HL-60/S4 treated with phorbol 12-myristate 13-acetate at 8.2 ng/mL for 4 days and 3 days (cell line): ENCODE measurements at regions not wholly inside any gene's neighbourhood (a gene's known extent, or its start where the extent isn't known, plus 50 kb on each side); places are given as distances from the start of the nearest gene placed in this dataset.
"Not testable (repeated sequence)": the region's sequence is repeated elsewhere in the genome, so short reads cannot be mapped to it uniquely, and the experiment has no call there.

Experiments
- in situ Hi-C: fragments of 300-500 bp; cut with MboI; formaldehyde crosslinking; loops from 2 replicates; pipeline ENCODE4 v1.15.0; 2022; ENCODE audit warnings: low sequenced_read_pairs

DNA sequence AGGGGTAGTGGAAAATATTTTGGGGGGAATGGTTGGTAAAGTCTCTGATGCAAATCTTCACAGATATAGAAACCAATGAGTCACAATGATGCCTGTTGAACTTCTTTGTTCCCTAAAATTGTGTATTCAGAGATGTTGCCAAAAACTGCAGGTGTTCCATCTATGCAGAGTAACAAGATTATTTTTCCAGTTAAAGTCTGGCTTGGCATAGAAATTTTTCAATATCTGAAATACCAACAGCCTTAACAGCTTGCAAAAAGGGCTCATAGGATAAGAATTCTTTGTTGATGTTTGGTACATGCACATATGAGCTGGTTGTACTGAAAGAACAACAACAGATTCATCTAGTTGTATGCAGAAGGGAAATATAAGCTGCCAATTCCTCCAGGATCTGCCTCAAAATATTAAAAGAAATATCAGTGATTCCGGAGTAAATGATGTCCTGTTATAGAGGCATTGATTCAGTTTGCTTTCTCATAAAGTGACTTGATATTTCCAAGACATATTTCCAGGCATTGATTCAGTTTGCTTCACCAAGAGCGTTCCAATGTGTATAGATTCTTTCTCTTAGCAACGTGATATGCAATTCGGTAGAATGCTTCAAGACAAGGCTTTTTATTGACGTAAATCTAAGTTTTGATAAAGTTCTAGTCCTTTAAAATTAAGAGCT is 564.4 kb downstream of the TMA16 start:
- in situ Hi-C loops: no loop called here

DNA sequence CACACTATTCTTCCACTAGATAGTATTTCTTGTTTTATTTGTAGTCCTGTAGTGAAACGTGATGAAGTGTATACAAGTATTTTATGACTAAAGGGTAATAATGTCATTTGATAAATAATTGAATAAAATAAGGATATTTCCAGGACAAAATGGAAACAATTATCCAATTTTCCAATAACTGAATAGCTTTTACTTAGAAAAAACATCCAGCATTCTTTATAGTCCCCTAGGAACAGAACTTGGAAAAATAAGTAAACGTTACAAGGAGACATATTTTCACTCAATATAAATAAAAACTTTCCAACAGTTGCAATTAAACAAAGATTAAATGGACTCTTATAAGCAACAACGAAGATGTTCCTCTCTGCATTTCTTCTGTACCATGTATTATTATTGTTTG is 566.0 kb downstream of the TMA16 start:
- in situ Hi-C loops: no loop called here

DNA sequence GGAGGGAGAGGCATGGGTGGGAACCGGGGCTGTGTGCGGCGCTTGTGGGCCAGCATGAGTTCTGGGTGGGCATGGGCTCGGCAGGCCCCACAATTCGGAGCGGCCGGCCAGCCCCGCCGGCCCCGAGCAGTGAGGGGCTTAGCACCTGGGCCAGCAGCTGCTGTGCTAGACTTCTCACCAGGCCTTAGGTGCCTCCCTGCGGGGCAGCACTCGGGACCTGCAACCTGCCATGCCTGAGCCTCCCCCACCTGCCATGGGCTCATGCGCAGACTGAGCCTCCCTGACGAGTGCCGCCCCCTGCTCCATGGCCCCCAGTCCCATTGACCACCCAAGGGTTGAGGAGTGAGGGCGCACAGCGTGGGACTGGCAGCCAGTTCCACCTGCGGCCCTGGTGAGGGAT is 573.9 kb downstream of the TMA16 start:
- in situ Hi-C loops: no loop called here

DNA sequence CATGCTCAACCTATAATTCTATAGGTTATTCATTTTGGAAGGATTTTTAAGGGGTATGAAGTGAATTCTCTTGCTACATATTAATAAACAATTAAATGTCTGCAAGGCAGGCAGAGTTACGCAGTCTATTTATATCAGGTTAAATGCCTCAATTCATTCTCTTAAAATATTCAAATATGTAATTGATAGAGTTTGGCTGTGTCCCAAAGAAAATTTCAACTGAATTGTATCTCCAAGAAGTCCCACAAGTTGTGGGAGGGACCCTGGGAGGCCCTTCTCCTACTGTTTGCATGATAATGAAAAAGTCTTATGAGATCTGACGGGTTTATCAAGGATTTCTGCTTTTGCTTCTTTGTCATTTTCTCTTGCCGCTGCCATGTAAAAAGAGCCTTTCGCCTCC is 576.1 kb downstream of the TMA16 start:
- in situ Hi-C loops: no loop called here

DNA sequence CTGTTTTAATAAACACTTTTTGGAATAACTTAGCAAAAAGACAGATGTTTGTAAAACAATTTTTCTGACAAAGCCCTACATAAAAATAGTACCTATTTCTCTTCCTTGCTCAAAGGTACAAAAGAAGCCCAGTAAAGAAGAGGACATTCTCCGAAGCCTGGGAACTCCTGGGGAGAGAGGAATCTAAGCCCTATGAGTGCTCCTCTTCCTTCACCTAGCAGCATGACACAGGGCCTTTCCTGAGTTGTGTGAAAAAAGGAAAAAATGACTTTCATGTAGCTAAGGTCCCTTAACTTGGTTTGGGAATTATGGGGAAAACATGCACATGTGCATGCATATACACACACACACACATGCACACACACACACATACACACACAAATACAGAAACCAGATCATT is 586.9 kb downstream of the TMA16 start:
- in situ Hi-C loops: no loop called here

DNA sequence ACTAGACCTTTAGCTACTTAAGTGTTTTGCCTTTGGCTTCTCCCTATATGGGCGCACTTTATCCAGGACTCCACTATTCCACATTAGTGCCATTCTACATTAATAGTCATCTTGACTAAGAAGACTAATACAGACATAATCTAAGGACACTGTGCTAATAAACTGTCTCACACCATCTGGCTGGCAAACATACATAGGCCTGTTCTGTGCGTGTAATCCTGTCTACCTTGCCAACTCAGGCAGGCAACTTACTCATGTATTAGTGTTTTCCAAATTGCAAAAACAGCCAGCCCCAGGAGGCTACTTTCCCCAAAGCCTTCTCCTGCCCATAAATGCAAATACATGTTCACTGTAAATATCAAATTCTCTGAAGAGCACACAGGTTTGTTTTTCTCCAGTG is 587.3 kb downstream of the TMA16 start:
- in situ Hi-C loops: no loop called here

DNA sequence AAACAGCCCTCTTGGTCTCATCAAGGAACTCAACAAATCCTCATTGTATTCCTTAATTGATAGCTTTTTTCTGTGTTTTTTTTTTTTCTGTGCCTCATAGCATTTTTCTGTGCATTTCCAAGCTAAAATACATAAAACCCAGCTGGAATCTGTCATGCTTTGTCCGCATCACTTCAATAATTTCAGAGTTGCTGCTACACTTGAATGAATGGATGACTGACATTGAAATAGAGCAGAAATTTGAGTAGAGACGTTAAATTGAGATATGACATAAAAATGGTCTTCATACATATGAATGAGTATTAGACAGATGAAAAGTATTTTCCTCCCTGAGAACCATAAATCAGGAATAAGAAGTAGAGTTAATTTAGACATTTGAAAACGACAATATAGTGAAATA is 593.2 kb downstream of the TMA16 start:
- in situ Hi-C loops: no loop called here

DNA sequence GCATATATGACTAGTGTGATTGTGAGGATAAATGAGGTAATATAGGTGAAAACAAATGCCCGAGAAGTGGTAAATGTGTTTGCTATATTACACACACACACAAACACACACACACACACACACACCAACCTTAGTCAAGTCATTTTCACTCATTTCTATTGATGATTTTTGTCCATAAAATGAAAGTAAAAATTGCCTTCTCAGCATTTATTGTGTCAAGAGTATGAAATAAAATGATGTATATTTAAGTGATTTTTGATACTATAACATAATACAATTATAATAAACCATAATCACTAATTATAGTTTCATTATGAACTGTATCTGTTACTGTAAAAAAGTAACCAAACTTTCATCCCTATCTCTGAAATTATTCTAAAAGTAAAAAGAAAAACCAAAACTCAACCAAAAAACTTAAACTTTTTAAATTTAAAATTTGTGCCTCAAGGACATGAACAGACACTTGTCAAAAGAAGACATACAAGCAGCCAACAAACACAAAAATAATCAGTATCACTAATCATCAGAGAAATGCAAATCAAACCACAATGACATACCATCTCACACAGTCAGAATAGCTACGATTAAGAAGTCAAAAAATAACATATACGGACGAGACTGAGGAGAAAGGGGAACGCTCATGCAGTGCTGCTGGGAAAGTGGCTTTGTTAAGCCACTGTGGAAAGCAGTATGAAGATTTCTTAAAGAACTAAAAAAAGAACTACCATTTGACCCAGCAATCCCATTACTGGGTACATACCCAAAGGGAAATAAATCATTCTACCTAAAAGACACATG is 601.0 kb downstream of the TMA16 start:
- in situ Hi-C loops: no loop called here

DNA sequence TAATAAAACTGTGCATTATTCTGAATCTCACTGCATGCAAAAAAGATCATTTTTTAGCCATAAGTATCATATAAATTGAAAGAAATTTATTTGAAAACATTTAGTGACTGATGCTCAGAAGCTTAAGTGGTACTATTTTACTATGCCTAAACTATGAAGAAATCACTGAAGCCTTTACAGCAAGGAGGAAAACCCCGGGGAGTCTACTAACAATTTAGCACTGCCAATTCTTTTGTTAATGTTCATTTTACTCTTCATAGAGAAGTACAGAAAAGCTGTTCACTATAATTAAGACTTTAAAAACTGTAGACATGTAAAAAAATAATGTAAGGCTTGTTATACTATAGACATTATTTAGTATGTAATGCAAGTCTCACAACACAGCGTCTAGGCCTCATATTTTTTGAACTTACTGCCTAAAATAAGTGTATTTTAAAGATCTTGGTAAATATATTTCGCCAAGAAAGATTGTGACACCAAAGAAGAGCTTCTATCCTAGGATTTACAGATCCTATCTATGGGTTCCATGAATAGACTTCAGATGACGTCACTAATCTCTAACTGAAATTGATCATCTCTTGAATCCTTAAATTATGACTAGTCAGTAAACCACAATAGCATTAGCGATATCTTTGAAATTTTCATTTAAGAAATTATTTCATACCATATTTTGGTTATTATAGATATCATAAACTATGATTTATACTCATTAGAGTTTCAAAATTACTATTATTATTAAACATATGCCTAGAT is 602.5 kb downstream of the TMA16 start:
- in situ Hi-C loops: no loop called here

DNA sequence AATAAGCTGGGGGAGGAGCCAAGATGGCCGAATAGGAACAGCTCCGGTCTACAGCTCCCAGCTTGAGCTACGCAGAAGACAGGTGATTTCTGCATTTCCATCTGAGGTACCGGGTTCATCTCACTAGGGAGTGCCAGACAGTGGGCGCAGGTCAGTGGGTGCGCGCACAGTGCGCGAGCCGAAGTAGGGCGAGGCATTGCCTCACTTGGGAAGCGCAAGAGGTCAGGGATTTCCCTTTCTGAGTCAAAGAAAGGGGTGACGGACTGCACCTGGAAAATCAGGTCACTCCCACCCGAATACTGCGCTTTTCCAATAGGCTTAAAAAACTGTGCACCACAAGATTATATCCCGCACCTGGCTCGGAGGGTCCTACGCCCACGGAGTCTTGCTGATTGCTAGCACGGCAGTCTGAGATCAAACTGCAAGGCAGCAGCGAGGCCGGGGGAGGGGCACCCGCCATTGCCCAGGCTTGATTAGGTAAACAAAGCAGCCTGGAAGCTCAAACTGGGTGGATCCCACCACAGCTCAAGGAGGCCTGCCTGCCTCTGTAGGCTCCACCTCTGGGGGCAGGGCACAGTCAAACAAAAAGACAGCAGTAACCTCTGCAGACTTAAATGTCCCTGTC is 606.4 kb downstream of the TMA16 start:
- in situ Hi-C loops: not testable (repeated sequence)

DNA sequence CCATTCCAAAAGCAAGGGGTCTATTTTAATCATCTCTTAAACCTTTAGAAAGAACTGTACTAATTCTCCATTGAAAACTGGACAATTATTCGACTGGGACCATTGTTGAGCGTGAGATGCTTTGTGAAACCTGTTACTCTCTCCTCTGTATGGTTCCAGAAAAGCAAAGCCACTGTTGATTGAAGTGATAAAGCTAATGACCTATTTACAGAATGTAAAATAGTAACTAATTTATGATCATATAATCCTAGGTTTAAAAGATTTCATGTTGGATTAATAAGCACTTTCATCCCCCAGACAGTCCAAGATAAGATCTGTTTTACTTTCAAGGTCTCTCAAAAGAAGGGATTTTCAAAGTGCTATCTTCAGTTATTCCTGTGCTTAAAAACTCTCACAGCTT is 614.5 kb downstream of the TMA16 start:
- in situ Hi-C loops: no loop called here

DNA sequence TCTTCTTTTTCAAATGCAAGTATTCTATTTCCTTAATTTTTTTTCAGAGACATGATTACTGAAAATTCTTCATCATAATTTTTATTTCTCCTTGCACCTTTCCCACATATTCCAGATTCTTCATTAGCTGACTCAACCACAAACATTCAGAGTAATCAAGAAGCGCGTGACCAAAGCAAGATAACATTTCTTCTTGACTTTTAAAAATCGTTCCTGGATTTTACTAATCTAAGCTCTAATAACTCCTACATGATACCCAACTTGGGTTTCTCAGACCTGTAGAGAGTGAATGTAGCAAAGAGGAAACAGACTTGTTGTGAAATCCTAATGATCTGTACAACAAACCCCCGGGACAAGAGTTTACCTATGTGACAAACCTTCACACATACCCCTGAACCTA is 615.0 kb downstream of the TMA16 start:
- in situ Hi-C loops: no loop called here

DNA sequence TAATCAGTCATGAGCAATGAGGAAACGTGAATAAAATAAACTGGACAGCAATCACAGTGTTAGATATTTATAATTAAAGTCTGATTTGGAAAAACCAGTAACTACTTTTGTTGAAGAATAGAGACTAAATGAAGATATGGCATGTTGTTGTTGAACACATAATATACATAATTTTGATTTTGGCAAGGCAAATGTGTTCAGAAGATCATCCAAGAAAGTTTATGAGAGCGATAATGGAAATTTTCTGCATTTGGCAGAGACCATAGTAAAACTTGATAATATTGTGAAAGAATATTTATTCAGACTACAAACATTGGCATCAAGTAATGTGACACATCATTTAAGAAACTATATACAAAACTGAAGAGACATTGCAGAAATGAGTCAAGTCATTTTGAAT is 620.7 kb downstream of the TMA16 start:
- in situ Hi-C loops: no loop called here

DNA sequence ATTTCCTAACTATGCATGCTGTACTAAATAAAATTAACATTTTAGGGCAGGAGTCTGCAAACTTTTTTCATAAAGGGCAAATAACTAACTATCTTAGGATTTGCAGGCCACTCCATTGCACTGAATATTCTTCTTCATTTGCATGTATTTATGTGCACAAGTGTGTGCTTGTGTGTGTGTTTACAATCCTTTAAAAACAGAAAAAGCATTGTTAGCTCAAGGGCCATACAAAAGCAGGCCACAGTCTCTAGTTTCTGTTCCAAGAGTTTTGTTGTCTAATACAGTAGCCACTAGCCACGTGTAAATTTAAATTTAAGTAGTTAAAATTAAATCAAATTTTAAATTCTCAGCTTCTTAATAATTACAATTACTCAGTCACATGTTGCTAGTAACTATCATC is 621.8 kb downstream of the TMA16 start:
- in situ Hi-C loops: no loop called here

DNA sequence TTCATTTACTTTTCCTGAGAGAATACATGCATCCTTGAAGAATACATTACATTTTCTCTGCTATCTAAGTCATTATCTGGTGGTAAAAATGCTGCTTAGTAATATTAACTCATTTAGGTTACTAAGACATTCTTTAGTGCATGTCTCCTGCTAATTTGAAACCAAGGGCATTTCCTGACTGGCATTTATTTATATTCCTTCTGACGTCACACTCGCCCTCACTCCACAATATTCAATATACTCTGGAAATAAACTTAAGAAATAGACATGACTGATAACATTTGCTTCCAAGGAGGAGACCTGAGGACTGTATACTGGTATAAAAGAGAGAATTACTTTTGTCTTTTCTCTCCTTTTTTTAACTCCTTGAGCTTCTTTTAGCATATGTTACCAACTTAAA is 619.5 kb upstream of the SMIM31 start:
- in situ Hi-C loops: no loop called here

DNA sequence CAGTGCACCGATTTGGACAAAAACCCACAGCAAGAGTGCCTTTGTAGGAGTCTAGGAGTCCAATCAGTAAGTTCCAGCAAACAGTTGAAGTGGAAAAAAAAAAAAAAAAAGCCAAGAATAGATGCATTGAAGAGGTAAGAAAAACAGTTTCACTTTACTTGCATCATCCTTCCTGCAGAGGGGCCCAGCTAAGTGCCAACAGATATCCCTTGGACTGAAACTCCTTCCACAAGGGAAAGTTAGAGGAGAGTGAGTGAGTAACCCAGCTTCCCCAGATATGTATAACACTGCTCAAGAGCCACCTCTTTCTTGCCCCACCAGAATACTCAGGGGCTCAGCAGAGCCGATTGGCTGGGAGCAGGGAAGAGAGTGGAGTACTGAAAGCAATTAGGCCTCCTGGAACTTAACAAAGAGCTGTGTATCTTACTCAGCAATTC is 617.7 kb upstream of the SMIM31 start:
- in situ Hi-C loops: no loop called here

DNA sequence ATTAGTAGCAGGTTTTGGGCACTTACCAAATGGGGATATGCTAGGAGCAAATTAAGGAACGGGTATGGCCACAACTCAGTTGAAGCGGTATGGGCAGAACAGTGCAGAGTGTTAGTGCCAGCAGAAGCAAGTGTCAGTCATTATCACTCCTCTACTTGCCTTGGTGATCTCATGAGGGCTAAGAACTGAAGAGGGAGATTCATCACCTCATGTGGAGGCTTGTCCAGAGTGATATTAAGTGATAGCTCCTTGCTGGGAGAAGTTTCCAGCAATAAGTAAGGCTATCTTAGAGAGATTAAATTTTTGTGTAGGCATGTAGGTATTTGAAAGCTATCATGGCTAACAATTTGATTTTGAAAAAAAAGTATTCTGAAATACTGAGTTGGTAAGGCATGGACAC is 615.4 kb upstream of the SMIM31 start:
- in situ Hi-C loops: no loop called here

DNA sequence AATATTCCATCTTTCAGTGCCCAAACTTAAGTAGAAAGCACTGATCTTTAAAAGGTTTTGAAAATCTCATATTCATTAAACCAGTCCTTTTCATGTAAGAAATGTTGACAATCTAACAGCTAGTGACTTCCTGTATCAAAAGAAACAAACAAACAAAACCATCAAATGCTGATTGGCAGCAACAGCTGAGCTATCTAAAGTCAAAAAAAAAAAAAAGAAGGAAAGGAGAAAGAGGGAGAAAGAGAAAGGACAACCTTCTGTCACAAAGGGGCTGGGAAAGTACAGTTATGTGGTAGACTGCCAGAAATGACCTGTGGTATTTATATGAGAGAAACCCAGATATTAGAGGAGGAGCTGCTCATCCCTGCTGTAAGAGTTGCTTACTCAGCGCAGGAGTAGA is 614.6 kb upstream of the SMIM31 start:
- in situ Hi-C loops: no loop called here

DNA sequence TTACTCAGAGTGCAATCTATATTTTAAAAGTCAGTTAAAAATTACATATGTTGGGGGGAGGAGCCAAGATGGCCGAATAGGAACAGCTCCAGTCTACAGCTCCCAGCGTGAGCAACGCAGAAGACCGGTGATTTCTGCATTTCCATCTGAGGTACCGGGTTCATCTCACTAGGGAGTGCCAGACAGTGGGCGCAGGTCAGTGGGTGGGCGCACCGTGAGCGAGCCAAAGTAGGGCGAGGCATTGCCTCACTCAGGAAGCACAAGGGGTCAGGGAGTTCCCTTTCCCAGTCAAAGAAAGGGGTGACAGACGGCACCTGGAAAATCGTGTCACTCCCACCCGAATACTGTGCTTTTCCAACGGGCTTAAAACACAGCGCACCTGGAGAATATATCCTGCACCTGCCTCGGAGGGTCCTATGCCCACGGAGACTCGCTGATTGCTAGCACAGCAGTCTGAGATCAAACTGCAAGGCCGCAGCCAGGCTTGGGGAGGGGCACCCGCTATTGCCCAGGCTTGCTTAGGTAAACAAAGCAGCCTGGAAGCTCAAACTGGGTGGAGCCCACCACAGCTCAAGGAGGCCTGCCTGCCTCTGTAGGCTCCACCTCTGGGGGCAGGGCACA is 612.1 kb upstream of the SMIM31 start:
- in situ Hi-C loops: not testable (repeated sequence)

DNA sequence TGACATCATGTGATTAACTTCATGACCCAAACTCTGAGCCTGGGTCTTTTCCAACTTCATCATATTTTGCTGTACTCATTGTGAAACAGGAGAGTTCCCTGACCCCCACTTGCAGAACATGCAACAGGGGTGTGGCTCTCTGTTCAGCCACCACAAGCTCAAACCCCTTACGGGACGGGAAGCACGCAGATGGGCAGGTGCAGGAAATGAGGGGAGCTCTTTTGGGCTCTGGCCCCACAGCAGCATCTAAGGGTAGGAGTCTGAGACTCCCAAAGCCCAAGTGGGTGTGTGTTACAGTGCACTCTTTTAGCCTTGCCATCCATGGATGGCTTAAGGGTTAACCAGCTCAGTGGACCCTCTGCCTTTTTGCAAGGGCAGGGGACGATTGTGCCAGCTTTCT is 599.5 kb upstream of the SMIM31 start:
- in situ Hi-C loops: no loop called here

DNA sequence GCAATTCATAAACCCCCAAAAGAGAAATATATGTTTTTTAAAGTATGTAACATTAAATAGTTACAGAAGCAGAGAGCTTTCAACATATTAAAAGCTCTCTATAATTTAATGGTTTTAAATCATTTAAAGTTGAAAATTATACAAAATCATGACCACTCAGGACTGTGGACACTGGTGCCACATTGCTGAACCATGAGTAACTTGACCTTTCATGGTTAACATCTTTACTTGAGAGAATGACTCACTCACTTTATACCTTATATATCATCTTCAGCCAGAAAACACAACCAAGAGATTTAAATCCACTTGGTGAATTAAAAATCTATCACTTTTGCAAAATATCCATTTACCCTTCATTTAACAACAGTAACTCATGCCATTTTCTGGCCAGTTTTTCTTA is 584.3 kb upstream of the SMIM31 start:
- in situ Hi-C loops: no loop called here
